HEK293 (cell line): ENCODE measurements at regions not wholly inside any gene's neighbourhood (a gene's known extent, or its start where the extent isn't known, plus 50 kb on each side); places are given as distances from the start of the nearest gene placed in this dataset.

Source experiments
- CTCF ChIA-PET: fragments of 350-600 bp; formaldehyde crosslinking; extraction: SDS; loops from one replicate; lab custom pipeline; 2021; ENCODE audit warnings: antibody characterized with exemption; lab: Yijun Ruan, JAX
- POLR2A ChIA-PET: fragments of 300-600 bp; formaldehyde crosslinking; extraction: SDS; loops from one replicate; lab custom pipeline; 2020; ENCODE audit warnings: antibody characterized with exemption, inconsistent platforms; lab: Yijun Ruan, JAX
- H3K27ac ChIP-seq: fragments of 200-500 bp; sonication (Bioruptor generic); 2 replicates; pipeline ENCODE4 v1.5.1; 2014; ENCODE audit warnings: low read depth, low read length, control low read depth, inconsistent platforms; ENCODE audit errors: extremely low read depth
- H3K36me3 ChIP-seq, 2 experiments: fragments of 200-500 bp in 1 of 2; sonication (Bioruptor generic) in 1 of 2; 1 replicate in 1 of 2; 2 replicates in 1 of 2; pipeline ENCODE4 v1.5.1; 2014 to 2017; ENCODE audit warnings: inconsistent platforms in 2 of 2, low read length in 2 of 2; ENCODE audit not compliant: control insufficient read depth in 2 of 2, insufficient read depth in 1 of 2
- H3K4me1 ChIP-seq: fragments of 200-500 bp; sonication (Bioruptor generic); 2 replicates; pipeline ENCODE4 v1.5.1; 2014; ENCODE audit warnings: mild to moderate bottlenecking, low read length, inconsistent platforms; ENCODE audit not compliant: control insufficient read depth, insufficient read depth
- H3K4me3 ChIP-seq: 2 replicates; pipeline ENCODE4 v1.5.1; 2011; ENCODE audit warnings: low read depth, mild to moderate bottlenecking, control low read depth, low read length, moderate library complexity
- H3K9me3 ChIP-seq: fragments of 200-500 bp; sonication (Bioruptor generic); 2 replicates; pipeline ENCODE4 v1.5.1; 2014; ENCODE audit warnings: low read depth, low read length, inconsistent platforms; ENCODE audit not compliant: control insufficient read depth, insufficient read depth
- GFI1B ChIP-seq: fragments of 450-650 bp; formaldehyde crosslinking; IDR thresholded peaks from 2 replicates; pipeline ENCODE4 v1.5.1; 2016; ENCODE audit warnings: missing biosample characterization, missing genetic modification characterization
- GLIS2 ChIP-seq: fragments of 450-650 bp; formaldehyde crosslinking; IDR thresholded peaks from 2 replicates; pipeline ENCODE4 v1.5.1; 2016; ENCODE audit warnings: missing biosample characterization, missing genetic modification characterization
- HOXD13 ChIP-seq: sonication (generic); formaldehyde crosslinking; IDR thresholded peaks from 2 replicates; pipeline ENCODE4 v1.8.0; 2022; ENCODE audit warnings: missing genetic modification reagents, borderline replicate concordance
- KLF17 ChIP-seq: fragments of 450-650 bp; formaldehyde crosslinking; IDR thresholded peaks from 2 replicates; pipeline ENCODE4 v1.5.1; 2016; ENCODE audit warnings: missing biosample characterization, missing genetic modification characterization
- KLF9 ChIP-seq: fragments of 450-650 bp; formaldehyde crosslinking; IDR thresholded peaks from 2 replicates; pipeline ENCODE4 v1.5.1; 2016; ENCODE audit warnings: missing biosample characterization, missing genetic modification characterization, low read depth
- MEIS1 ChIP-seq: sonication (generic); formaldehyde crosslinking; IDR thresholded peaks from 2 replicates; pipeline ENCODE4 v1.8.1; 2022; ENCODE audit warnings: missing genetic modification reagents, mild to moderate bottlenecking, borderline replicate concordance
- MZF1 ChIP-seq: fragments of 450-650 bp; formaldehyde crosslinking; IDR thresholded peaks from 2 replicates; pipeline ENCODE4 v1.5.1; 2017; ENCODE audit warnings: missing biosample characterization, missing genetic modification characterization, borderline replicate concordance
- SALL2 ChIP-seq: fragments of 450-650 bp; formaldehyde crosslinking; IDR thresholded peaks from 2 replicates; pipeline ENCODE4 v1.5.0; 2017; ENCODE audit warnings: missing biosample characterization, mild to moderate bottlenecking, missing genetic modification characterization, borderline replicate concordance
- ZBTB6 ChIP-seq: fragments of 450-650 bp; formaldehyde crosslinking; IDR thresholded peaks from 2 replicates; pipeline ENCODE4 v1.5.1; 2017; ENCODE audit warnings: missing biosample characterization, missing genetic modification characterization
- ZFP3 ChIP-seq: fragments of 450-650 bp; formaldehyde crosslinking; IDR thresholded peaks from 2 replicates; pipeline ENCODE4 v1.5.1; 2016; ENCODE audit warnings: low read depth, missing biosample characterization, missing genetic modification characterization
- ZNF10 ChIP-seq: fragments of 450-650 bp; formaldehyde crosslinking; IDR thresholded peaks from 2 replicates; pipeline ENCODE4 v1.5.1; 2017; ENCODE audit warnings: missing biosample characterization, missing genetic modification characterization
- ZNF354C ChIP-seq: fragments of 450-650 bp; formaldehyde crosslinking; IDR thresholded peaks from 2 replicates; pipeline ENCODE4 v1.5.1; 2016; ENCODE audit warnings: missing biosample characterization, missing genetic modification characterization, low read depth, borderline replicate concordance
- ZNF423 ChIP-seq: fragments of 450-650 bp; formaldehyde crosslinking; IDR thresholded peaks from 2 replicates; pipeline ENCODE4 v1.5.1; 2016; ENCODE audit warnings: missing biosample characterization, missing genetic modification characterization
- ZNF529 ChIP-seq: fragments of 450-650 bp; formaldehyde crosslinking; IDR thresholded peaks from 2 replicates; pipeline ENCODE4 v1.5.1; 2017; ENCODE audit warnings: missing genetic modification characterization, missing biosample characterization; ENCODE audit not compliant: insufficient replicate concordance
- ZNF530 ChIP-seq: fragments of 450-650 bp; formaldehyde crosslinking; IDR thresholded peaks from 2 replicates; pipeline ENCODE4 v1.5.1; 2016; ENCODE audit warnings: low read depth, missing biosample characterization, missing genetic modification characterization
- ZNF610 ChIP-seq: fragments of 450-650 bp; formaldehyde crosslinking; IDR thresholded peaks from 2 replicates; pipeline ENCODE4 v1.5.1; 2016; ENCODE audit warnings: missing biosample characterization, missing genetic modification characterization, borderline replicate concordance
- TF ChIP-seq, protein P1 (sequence below): fragments of 450-650 bp; formaldehyde crosslinking; IDR thresholded peaks from 2 replicates; pipeline ENCODE4 v1.5.1; 2016; ENCODE audit warnings: missing biosample characterization, missing genetic modification characterization, borderline replicate concordance

- TF ChIP-seq MEIS1 (CRISPR knock-in tag), result no peak
Observed at GRCh38 chr17:55961386-55961785, 191.9 kb upstream of the ANKFN1 start (continued).

DNA sequence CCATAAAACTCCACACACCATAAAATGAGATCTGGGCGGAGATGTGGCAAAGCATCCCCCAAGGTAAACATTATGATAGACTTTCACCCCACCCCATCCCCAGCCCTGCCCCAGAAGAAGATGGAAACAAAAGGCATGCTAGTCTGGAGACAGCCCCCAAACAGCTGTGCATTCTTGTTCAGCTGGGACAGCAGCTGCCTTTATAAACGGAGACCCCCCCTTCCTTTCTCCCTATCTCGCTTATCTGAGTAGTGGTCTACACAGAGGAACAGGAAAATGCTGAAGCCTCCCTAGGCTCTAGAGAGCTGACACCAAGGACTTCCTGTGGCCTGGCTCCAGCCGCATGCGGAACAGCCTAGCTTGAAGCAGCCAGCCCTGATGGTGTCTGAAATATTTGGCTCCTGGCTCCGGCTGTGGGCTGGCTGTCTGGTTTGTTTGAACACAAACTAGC, 190.3 kb upstream of the ANKFN1 start:
- H3K9me3 ChIP-seq, result no peaks in the 10 kb centered on the region
- ChIA-PET CTCF (no interaction called here), POLR2A (no interaction called here)
- H3K36me3 ChIP-seq, result no peaks in the 10 kb centered on the region
- no peak overlapping the region for H3K4me3 ChIP-seq
- H3K27ac ChIP-seq, result no peak overlapping the region
- no peak for TF ChIP-seq MZF1
- TF ChIP-seq ZNF423 (tag by site-specific recombination), result no peak
- no peak for TF ChIP-seq ZNF529 (tag by site-specific recombination)
- no peaks in the 10 kb centered on the region for H3K4me1 ChIP-seq

DNA sequence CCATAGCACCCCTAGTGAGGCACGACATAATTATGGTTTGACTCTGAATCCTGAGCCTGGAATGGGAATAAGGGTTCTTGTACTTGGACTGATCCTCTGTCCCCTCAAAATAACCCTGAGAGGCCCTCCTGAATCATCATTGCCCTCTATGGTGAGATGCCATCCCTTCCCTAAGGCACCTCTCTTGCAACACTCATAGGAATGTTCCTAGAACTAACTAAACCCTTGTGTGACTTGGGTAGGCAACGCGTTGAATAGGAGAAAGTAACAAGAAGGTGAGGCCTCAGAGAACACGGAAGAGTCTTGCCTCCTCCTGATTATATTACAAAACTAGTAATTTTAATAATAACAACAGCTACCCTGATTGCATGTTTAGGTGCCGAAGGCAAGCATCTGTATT, 189.1 kb upstream of the ANKFN1 start:
- H3K9me3 ChIP-seq, result no peaks in the 10 kb centered on the region
- CTCF ChIA-PET, result no interaction called here
- H3K4me1 ChIP-seq, result no peaks in the 10 kb centered on the region
- TF ChIP-seq ZNF354C (tag by site-specific recombination) (no peak), KLF9 (tag by site-specific recombination) (no peak), ZNF610 (tag by site-specific recombination) (no peak), ZFP3 (tag by site-specific recombination) (no peak), MZF1 (no peak), GFI1B (no peak), KLF17 (tag by site-specific recombination) (no peak), HOXD13 (no peak), ZNF10 (tag by site-specific recombination) (no peak), ZNF530 (tag by site-specific recombination) (no peak), GLIS2 (tag by site-specific recombination) (no peak), ZBTB6 (tag by site-specific recombination) (no peak), SALL2 (tag by site-specific recombination) (no peak)
- TF ChIP-seq, protein P1, sequence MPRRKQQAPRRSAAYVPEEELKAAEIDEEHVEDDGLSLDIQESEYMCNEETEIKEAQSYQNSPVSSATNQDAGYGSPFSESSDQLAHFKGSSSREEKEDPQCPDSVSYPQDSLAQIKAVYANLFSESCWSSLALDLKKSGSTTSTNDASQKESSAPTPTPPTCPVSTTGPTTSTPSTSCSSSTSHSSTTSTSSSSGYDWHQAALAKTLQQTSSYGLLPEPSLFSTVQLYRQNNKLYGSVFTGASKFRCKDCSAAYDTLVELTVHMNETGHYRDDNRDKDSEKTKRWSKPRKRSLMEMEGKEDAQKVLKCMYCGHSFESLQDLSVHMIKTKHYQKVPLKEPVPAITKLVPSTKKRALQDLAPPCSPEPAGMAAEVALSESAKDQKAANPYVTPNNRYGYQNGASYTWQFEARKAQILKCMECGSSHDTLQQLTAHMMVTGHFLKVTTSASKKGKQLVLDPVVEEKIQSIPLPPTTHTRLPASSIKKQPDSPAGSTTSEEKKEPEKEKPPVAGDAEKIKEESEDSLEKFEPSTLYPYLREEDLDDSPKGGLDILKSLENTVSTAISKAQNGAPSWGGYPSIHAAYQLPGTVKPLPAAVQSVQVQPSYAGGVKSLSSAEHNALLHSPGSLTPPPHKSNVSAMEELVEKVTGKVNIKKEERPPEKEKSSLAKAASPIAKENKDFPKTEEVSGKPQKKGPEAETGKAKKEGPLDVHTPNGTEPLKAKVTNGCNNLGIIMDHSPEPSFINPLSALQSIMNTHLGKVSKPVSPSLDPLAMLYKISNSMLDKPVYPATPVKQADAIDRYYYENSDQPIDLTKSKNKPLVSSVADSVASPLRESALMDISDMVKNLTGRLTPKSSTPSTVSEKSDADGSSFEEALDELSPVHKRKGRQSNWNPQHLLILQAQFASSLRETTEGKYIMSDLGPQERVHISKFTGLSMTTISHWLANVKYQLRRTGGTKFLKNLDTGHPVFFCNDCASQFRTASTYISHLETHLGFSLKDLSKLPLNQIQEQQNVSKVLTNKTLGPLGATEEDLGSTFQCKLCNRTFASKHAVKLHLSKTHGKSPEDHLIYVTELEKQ, result no peak
- no peak overlapping the region for H3K27ac ChIP-seq
- no peak overlapping the region for H3K4me3 ChIP-seq
- H3K36me3 ChIP-seq, result no peaks in the 10 kb centered on the region
- POLR2A ChIA-PET, result no interaction called here
